Activated CD4-positive, alpha-beta T cell treated with anti-CD3 and anti-CD28 coated beads, Interleukin-2, amount 10 ng/mL, durations not matched to agents 7 days and 5 days (primary cell): ENCODE measurements at regions not wholly inside any gene's neighbourhood (a gene's known extent, or its start where the extent isn't known, plus 50 kb on each side); places are given as distances from the start of the nearest gene placed in this dataset.
"Not testable (repeated sequence)": the region's sequence is repeated elsewhere in the genome, so short reads cannot be mapped to it uniquely, and the experiment has no call there.

ENCODE experiments used
- CTCF ChIA-PET: fragments of 350-600 bp; sonication (Branson Sonifier 250); formaldehyde crosslinking; loops from one replicate; lab custom pipeline; 2021; ENCODE audit warnings: antibody characterized with exemption; lab: Charles Lee
- POLR2A ChIA-PET: fragments of 350-600 bp; sonication (Branson Sonifier 250); formaldehyde crosslinking; loops from one replicate; lab custom pipeline; 2021; ENCODE audit warnings: antibody characterized with exemption; lab: Charles Lee
- DNase-seq: peaks from one replicate; pipeline ENCODE4 v3.0.0-alpha.2; 2020
- H3K27ac Mint-ChIP-seq: one replicate; pipeline ENCODE4 v1.8.0; 2021; ENCODE audit warnings: mild to moderate bottlenecking, moderate library complexity, mixed read lengths
- H3K27me3 Mint-ChIP-seq: one replicate; pipeline ENCODE4 v1.8.0; 2021; ENCODE audit warnings: mixed read lengths
- H3K36me3 Mint-ChIP-seq: one replicate; pipeline ENCODE4 v1.8.0; 2021; ENCODE audit warnings: low read depth, mixed read lengths
- H3K4me1 Mint-ChIP-seq: one replicate; pipeline ENCODE4 v1.8.0; 2021; ENCODE audit warnings: mixed read lengths
- H3K4me3 Mint-ChIP-seq: one replicate; pipeline ENCODE4 v1.8.0; 2021; ENCODE audit warnings: mild to moderate bottlenecking, moderate library complexity, mixed read lengths
- H3K9me3 Mint-ChIP-seq: one replicate; pipeline ENCODE4 v1.8.0; 2021; ENCODE audit warnings: mixed read lengths

GRCh38 chr4:174012135-174012885 lies 271.2 kb downstream of the FBXO8 start:
- no peaks in the 10 kb centered on the region for H3K36me3 Mint-ChIP-seq
- H3K27me3 Mint-ChIP-seq, result no peaks in the 10 kb centered on the region
- H3K4me1 Mint-ChIP-seq, result no peaks in the 10 kb centered on the region
- ChIA-PET POLR2A (no interaction called here), CTCF (no interaction called here)
- no peaks in the 10 kb centered on the region for H3K9me3 Mint-ChIP-seq
- H3K27ac Mint-ChIP-seq, result no peak overlapping the region
- no peak for DNase-seq
- H3K4me3 Mint-ChIP-seq, result no peak overlapping the region

- CTCF ChIA-PET, result no interaction called here
- DNase-seq, result no peak
- H3K36me3 Mint-ChIP-seq, result no peaks in the 10 kb centered on the region
- H3K4me1 Mint-ChIP-seq, result no peaks in the 10 kb centered on the region
- H3K9me3 Mint-ChIP-seq, result no peaks in the 10 kb centered on the region
- no peak overlapping the region for H3K27ac Mint-ChIP-seq
- H3K4me3 Mint-ChIP-seq, result no peak overlapping the region
- POLR2A ChIA-PET, result no interaction called here
- H3K27me3 Mint-ChIP-seq, result no peaks in the 10 kb centered on the region
Observed at GRCh38 chr4:174010547-174010946, 272.9 kb downstream of the FBXO8 start.

- POLR2A ChIA-PET, result no interaction called here
- Mint-ChIP-seq H3K4me1 (no peaks in the 10 kb centered on the region), H3K4me3 (no peak overlapping the region), H3K27ac (no peak overlapping the region), H3K27me3 (no peaks in the 10 kb centered on the region), H3K36me3 (no peaks in the 10 kb centered on the region), H3K9me3 (no peaks in the 10 kb centered on the region)
- CTCF ChIA-PET, result no interaction called here
- DNase-seq, result no peak
Observed at GRCh38 chr4:174009686-174010451, 273.6 kb downstream of the FBXO8 start.

DNA sequence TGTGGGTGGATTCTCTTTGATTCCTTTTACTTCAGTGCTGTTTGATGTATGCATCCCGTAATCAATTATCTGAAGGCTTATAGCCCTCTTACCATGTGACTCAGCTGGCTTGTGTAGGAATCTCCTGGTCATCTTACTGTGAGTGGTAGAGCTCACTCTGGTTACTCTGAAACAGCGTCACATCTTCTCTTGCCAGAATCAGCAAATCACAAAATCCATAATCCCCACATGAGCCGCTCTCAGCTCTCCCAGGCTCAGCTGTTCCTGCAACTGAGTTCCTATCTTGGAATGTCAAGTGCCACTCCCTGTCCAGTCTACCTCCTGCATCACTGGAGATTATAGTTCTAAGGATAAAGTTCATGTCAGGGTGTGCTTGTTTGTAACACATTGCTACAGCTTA lies 278.0 kb downstream of the FBXO8 start:
- no peaks in the 10 kb centered on the region for H3K27me3 Mint-ChIP-seq

DNA sequence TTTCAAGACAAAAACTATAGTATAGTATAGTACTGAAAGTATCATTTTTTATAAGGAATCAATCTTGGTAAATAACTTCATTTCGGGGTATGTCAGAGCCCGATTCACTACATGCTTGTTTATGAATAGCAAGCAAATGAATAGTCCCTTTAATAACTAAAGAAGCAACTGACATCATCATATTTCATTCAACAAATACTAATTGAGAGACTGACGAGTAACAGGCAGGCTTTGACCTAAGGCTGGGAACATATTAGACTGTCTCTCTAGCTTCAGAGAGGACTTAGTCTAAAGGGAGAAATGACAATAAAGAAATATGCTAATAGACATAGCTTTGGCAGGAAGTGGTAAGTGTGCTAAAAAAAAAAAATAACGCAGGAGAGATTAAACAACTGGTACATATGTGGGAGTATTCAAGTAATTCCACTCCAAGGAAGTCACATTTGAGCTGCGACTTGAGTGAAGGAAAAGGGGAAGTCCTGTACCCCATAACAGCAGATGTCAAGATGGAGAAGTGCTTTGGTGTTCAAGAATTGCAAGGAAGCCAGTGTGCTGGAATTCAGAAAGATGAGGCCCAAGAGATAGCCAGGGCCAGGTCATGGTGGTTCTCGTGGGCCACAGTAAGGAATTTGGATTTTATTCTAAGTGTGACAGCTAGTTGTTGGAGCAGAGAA lies 284.9 kb downstream of the FBXO8 start:
- Mint-ChIP-seq H3K4me1 (no peaks in the 10 kb centered on the region), H3K27me3 (no peaks in the 10 kb centered on the region), H3K27ac (no peak overlapping the region), H3K4me3 (no peak overlapping the region), H3K9me3 (no peaks in the 10 kb centered on the region), H3K36me3 (no peaks in the 10 kb centered on the region)
- POLR2A ChIA-PET, result no interaction called here
- no peak for DNase-seq
- CTCF ChIA-PET, result no interaction called here

More for the DNA sequence above, 278.0 kb downstream of the FBXO8 start:
- Mint-ChIP-seq H3K4me1 (no peaks in the 10 kb centered on the region), H3K36me3 (no peaks in the 10 kb centered on the region), H3K27ac (no peak overlapping the region), H3K4me3 (no peak overlapping the region), H3K9me3 (no peaks in the 10 kb centered on the region)
- ChIA-PET POLR2A (no interaction called here), CTCF (no interaction called here)
- DNase-seq, result no peak

GRCh38 chr4:173995779-173996178 lies 287.7 kb downstream of the FBXO8 start:
- H3K4me3 Mint-ChIP-seq, H3K9me3 Mint-ChIP-seq, DNase-seq, H3K27me3 Mint-ChIP-seq, H3K36me3 Mint-ChIP-seq, H3K27ac Mint-ChIP-seq, H3K4me1 Mint-ChIP-seq, POLR2A ChIA-PET, CTCF ChIA-PET: not testable (repeated sequence)

- DNase-seq, result no peak
- Mint-ChIP-seq H3K27ac (no peak overlapping the region), H3K4me1 (no peaks in the 10 kb centered on the region), H3K4me3 (no peak overlapping the region), H3K9me3 (no peaks in the 10 kb centered on the region), H3K36me3 (no peaks in the 10 kb centered on the region), H3K27me3 (no peaks in the 10 kb centered on the region)
- ChIA-PET POLR2A (no interaction called here), CTCF (interaction anchor here (1.1 kb wide), 1 partner anchor 9 kb away, joined by 3 read pairs; no protein-coding TSS in a partner anchor)
Observed at GRCh38 chr4:173991814-173992213, 291.7 kb downstream of the FBXO8 start.

- Mint-ChIP-seq H3K36me3 (no peaks in the 10 kb centered on the region), H3K4me3 (no peak overlapping the region), H3K4me1 (no peaks in the 10 kb centered on the region), H3K27me3 (no peaks in the 10 kb centered on the region), H3K9me3 (no peaks in the 10 kb centered on the region), H3K27ac (no peak overlapping the region)
- POLR2A ChIA-PET, result no interaction called here
- no peak for DNase-seq
- CTCF ChIA-PET, result interaction anchor here (1.1 kb wide), 1 partner anchor 10 kb away, joined by 3 read pairs; no protein-coding TSS in a partner anchor
Observed at GRCh38 chr4:173991316-173991715, 292.2 kb downstream of the FBXO8 start.

DNA sequence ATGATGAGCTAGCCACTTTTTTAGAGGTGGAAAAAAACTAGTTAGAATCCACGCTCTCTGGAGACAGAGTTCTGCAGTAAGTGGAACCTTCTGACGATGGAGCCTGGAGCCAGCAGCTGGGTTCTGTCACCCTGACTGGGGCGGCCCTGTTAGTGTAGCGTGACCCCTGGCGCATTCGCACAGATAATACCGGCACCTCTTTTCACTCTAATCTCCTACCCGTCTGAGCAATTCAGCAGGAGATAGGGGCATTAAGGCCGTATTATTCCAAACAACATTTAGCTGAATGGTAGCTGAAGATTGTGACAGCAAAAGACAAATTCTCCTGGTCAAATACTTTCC lies 292.6 kb downstream of the FBXO8 start:
- Mint-ChIP-seq H3K4me3 (no peak overlapping the region), H3K9me3 (no peaks in the 10 kb centered on the region), H3K36me3 (no peaks in the 10 kb centered on the region), H3K27me3 (no peaks in the 10 kb centered on the region), H3K27ac (no peak overlapping the region), H3K4me1 (no peaks in the 10 kb centered on the region)
- CTCF ChIA-PET, result interaction anchor here (1.1 kb wide), 1 partner anchor 10 kb away, joined by 3 read pairs; no protein-coding TSS in a partner anchor
- DNase-seq, result no peak
- POLR2A ChIA-PET, result no interaction called here

- H3K9me3 Mint-ChIP-seq, result no peaks in the 10 kb centered on the region
Observed at GRCh38 chr4:173990126-173990868, 293.2 kb downstream of the FBXO8 start.

GRCh38 chr4:173963523-173963922 lies 319.9 kb downstream of the FBXO8 start:
- H3K27ac Mint-ChIP-seq, DNase-seq, H3K9me3 Mint-ChIP-seq, H3K4me3 Mint-ChIP-seq, H3K27me3 Mint-ChIP-seq, H3K36me3 Mint-ChIP-seq, H3K4me1 Mint-ChIP-seq, CTCF ChIA-PET, POLR2A ChIA-PET: not testable (repeated sequence)

More at GRCh38 chr4:173990126-173990868, 293.2 kb downstream of the FBXO8 start:
- DNase-seq, result no peak
- ChIA-PET CTCF (no interaction called here), POLR2A (no interaction called here)
- no peak overlapping the region for H3K4me3 Mint-ChIP-seq
- no peaks in the 10 kb centered on the region for H3K36me3 Mint-ChIP-seq
- H3K27me3 Mint-ChIP-seq, result no peaks in the 10 kb centered on the region
- no peaks in the 10 kb centered on the region for H3K4me1 Mint-ChIP-seq
- H3K27ac Mint-ChIP-seq, result no peak overlapping the region

GRCh38 chr4:173960398-173960797 lies 323.1 kb downstream of the FBXO8 start:
- H3K9me3 Mint-ChIP-seq, result no peaks in the 10 kb centered on the region
- no peaks in the 10 kb centered on the region for H3K27me3 Mint-ChIP-seq
- no peaks in the 10 kb centered on the region for H3K36me3 Mint-ChIP-seq
- no peak overlapping the region for H3K4me3 Mint-ChIP-seq
- DNase-seq, result no peak
- ChIA-PET CTCF (no interaction called here), POLR2A (no interaction called here)
- no peaks in the 10 kb centered on the region for H3K4me1 Mint-ChIP-seq
- H3K27ac Mint-ChIP-seq, result no peak overlapping the region
